Bronchial epithelial cell (primary cell): ENCODE measurements at regions not wholly inside any gene's neighbourhood (a gene's known extent, or its start where the extent isn't known, plus 50 kb on each side); places are given as distances from the start of the nearest gene placed in this dataset.

ENCODE experiments used
- DNase-seq: peaks from one replicate; pipeline ENCODE4 v3.0.0-alpha.2; 2010; ENCODE audit warnings: low read depth
- FAIRE-seq: peaks from 2 replicates; lab custom pipeline; 2011; peaks lifted over from hg19 to GRCh38; lab: Jason Lieb, UNC
- H3K27me3 ChIP-seq: 2 replicates; pipeline ENCODE4 v1.5.1; 2011; ENCODE audit warnings: low read length; ENCODE audit not compliant: control insufficient read depth, insufficient read depth
- H3K36me3 ChIP-seq: 2 replicates; pipeline ENCODE4 v1.5.1; 2011; ENCODE audit warnings: low read length; ENCODE audit not compliant: control insufficient read depth, insufficient read depth
- H3K4me3 ChIP-seq: 2 replicates; pipeline ENCODE4 v1.5.1; 2011; ENCODE audit warnings: mild to moderate bottlenecking, low read depth, low read length, control low read depth
- TF ChIP-seq, protein P1 (sequence below): IDR thresholded peaks from 2 replicates; pipeline ENCODE4 v1.5.1; 2011; ENCODE audit warnings: mild to moderate bottlenecking, moderate library complexity, low read length, control low read depth, inconsistent platforms; ENCODE audit not compliant: insufficient read depth, severe bottlenecking

DNA sequence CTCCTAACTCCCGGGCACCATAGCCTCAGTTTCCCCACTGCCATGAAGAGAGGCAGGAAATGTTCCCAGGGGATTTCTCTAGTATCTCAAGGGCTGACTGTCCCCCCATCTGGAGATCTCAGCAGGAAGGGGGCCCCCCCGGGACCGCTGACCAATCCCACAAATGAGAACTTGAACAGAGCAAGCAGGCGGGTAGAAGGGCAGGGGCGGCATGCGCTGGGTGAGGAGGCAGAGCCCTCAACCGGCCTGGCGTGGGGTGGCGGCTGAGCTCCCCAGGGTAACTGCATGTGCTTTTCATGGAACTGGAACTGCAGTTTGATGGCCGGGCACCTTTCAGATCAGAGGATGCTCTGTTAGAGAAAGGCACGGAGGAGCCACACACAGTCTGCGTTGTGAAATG is 144.5 kb downstream of the CTTN start:
- TF ChIP-seq, protein P1, sequence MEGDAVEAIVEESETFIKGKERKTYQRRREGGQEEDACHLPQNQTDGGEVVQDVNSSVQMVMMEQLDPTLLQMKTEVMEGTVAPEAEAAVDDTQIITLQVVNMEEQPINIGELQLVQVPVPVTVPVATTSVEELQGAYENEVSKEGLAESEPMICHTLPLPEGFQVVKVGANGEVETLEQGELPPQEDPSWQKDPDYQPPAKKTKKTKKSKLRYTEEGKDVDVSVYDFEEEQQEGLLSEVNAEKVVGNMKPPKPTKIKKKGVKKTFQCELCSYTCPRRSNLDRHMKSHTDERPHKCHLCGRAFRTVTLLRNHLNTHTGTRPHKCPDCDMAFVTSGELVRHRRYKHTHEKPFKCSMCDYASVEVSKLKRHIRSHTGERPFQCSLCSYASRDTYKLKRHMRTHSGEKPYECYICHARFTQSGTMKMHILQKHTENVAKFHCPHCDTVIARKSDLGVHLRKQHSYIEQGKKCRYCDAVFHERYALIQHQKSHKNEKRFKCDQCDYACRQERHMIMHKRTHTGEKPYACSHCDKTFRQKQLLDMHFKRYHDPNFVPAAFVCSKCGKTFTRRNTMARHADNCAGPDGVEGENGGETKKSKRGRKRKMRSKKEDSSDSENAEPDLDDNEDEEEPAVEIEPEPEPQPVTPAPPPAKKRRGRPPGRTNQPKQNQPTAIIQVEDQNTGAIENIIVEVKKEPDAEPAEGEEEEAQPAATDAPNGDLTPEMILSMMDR = no peak
- Histone ChIP-seq H3K36me3 (no peaks in the 10 kb centered on the region), H3K27me3 (no peaks in the 10 kb centered on the region), H3K4me3 (no peak overlapping the region)
- DNase-seq (no peak), FAIRE-seq (no peak)

DNA sequence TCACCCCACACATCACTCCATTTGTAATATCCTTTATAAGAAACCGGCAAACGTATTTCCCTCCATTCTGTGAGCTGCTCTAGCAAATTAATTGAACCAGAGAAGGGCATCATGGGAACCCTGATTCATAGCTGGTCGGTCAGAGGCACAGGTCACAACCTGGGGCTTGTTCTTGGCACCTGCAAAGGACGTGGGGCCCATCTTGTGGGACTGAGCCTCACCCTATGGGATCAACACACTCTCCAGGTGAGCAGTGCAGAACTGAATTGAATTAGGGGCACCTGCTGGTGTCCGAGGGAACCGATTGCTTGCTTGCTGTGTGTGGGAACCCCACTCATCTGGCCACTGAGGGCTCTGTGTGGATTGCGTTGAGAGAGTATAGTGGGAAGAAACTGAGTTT is 145.3 kb downstream of the CTTN start:
- Histone ChIP-seq H3K27me3 (no peaks in the 10 kb centered on the region), H3K36me3 (no peaks in the 10 kb centered on the region), H3K4me3 (no peak overlapping the region)
- FAIRE-seq (no peak), DNase-seq (no peak)
- TF ChIP-seq, protein P1 = no peak

DNA sequence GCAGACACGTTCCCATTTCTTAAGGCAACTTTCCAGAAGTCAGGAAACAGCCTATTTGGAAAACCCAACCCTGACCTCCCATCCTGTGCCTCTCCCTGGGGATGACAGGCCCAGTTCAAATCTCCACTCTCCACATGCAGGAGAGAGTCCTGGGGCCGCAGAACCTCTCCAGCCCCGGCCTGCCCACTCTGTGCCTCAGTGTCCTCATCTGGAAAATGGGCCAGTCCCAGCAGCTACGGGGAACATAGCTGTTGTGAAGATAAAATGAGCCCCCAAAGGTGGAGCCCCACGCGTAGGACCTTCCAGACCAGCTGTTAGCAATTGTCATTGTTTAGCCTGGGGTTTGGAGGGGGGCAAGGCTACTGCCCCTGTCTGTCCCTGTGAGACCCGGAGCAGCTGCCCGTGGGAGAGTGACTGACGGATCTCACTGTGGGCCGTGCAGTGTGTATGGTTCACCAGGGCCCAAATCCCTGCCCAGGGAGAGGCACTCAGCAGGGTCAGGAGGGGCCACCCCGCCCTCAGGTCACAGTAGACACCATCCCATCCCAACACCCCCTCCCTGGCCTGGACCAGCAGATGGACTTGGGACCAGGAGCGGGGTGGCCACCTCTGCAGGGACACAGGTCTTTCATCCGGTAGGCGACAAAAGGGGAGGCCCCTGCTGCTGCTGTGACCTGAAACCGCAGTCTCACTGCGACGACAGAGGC is 145.9 kb downstream of the CTTN start:
- no peaks in the 10 kb centered on the region for H3K36me3 ChIP-seq
- TF ChIP-seq, protein P1 = no peak
- DNase-seq = no peak
- no peak overlapping the region for H3K4me3 ChIP-seq
- no peak for FAIRE-seq
- no peaks in the 10 kb centered on the region for H3K27me3 ChIP-seq

DNA sequence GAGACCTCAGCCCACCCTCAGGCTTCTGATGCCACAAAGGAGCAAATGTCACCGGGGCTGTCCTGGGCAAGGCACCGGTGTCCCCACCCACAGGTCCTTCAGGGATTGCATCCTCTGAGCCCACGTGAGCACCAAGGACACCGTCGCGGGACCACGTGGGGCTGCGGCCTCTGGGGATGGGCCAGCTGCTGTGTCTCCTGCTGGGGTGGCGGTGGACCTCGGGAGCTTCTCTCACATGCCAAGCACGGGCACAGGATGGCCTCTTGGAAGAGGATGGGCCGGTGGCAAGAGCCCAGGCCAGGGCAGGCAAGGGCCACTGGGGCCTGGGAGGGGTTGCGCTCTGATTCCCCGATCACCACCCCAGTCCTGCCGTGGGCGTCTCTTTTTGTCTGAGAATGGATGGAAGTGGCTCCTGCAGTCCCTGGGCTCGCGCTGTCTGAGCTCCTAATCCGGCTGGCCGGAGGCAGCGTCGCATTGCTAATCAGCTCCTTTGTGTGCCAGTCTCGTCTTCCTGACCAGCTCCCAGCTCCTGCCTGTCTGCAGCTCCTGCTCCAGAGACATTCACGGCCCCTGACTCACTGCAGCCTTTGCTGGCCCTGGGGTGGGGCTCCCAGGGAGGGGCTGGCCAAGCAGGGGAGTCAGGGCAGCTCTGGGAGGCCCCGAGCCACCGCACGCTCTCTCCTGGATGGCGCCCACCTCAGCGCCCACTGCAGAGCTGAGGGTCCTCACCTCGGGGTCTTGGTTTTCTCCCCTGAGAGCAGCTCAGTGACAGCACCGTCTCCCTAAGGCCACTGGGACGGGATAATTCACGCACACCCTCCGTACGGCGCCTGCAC is 146.7 kb downstream of the CTTN start:
- no peak for FAIRE-seq
- Histone ChIP-seq H3K27me3 (no peaks in the 10 kb centered on the region), H3K4me3 (no peak overlapping the region), H3K36me3 (no peaks in the 10 kb centered on the region)
- TF ChIP-seq, protein P1 = no peak
- no peak for DNase-seq

DNA sequence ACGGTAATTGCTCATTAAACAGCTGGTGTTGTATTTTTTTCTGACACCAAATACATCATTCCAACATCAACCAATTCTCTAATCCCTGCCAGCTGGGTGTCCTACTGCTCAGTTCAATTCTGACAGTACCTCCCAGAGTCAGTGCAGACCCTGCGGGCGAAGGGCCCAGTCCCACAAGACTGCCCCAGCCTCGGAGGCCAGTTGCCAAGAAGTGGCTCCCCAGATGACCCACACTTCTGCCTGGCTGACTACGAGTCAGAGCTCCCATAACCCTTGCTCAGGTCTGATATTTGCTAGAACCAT is 147.2 kb downstream of the CTTN start:
- H3K27me3 ChIP-seq = no peaks in the 10 kb centered on the region
- TF ChIP-seq, protein P1 = no peak
- H3K4me3 ChIP-seq = no peak overlapping the region
- FAIRE-seq (no peak), DNase-seq (no peak)
- H3K36me3 ChIP-seq = no peaks in the 10 kb centered on the region
